ENCODE measurements at regions not wholly inside any gene's neighbourhood (a gene's known extent, or its start where the extent isn't known, plus 50 kb on each side); places are given as distances from the start of the nearest gene placed in this dataset.

- DNase-seq (ENCODE audit: low read depth), result no peak
Observed at GRCh38 chr18:66742832-66743231, 138.9 kb upstream of the CDH19 start.

GRCh38 chr18:66735933-66736332, 132.0 kb upstream of the CDH19 start:
- DNase-seq (ENCODE audit: low read depth), result no peak

- no peak for DNase-seq (ENCODE audit: low read depth)
Observed at GRCh38 chr18:66734451-66734850, 130.6 kb upstream of the CDH19 start.

- DNase-seq (ENCODE audit: low read depth), result no peak
Observed at GRCh38 chr18:66731890-66732289, 128.0 kb upstream of the CDH19 start.

- DNase-seq (ENCODE audit: low read depth), result no peak
Observed at GRCh38 chr18:66729442-66730239, 125.8 kb upstream of the CDH19 start.

- DNase-seq (ENCODE audit: low read depth), result no peak
Observed at GRCh38 chr18:66728951-66729350, 125.1 kb upstream of the CDH19 start.

- DNase-seq (ENCODE audit: low read depth), result no peak
Observed at GRCh38 chr18:66727991-66728390, 124.1 kb upstream of the CDH19 start.

- DNase-seq (ENCODE audit: low read depth), result no peak
Observed at GRCh38 chr18:66724664-66725356, 120.9 kb upstream of the CDH19 start.

GRCh38 chr18:66722671-66723070, 118.8 kb upstream of the CDH19 start:
- DNase-seq (ENCODE audit: low read depth), result no peak

GRCh38 chr18:66708646-66709045, 104.8 kb upstream of the CDH19 start:
- DNase-seq (ENCODE audit: low read depth), result no peak

- no peak for DNase-seq (ENCODE audit: low read depth)
Observed at GRCh38 chr18:66707473-66707872, 103.6 kb upstream of the CDH19 start.

GRCh38 chr18:66695281-66695680, 91.4 kb upstream of the CDH19 start:
- DNase-seq (ENCODE audit: low read depth), result no peak

GRCh38 chr18:66694852-66695251, 91.0 kb upstream of the CDH19 start:
- DNase-seq (ENCODE audit: low read depth), result no peak

- no peak for DNase-seq (ENCODE audit: low read depth)
Observed at GRCh38 chr18:66687635-66688034, 83.7 kb upstream of the CDH19 start.

GRCh38 chr18:66682855-66683322, 79.0 kb upstream of the CDH19 start:
- no peak for DNase-seq (ENCODE audit: low read depth)

- no peak for DNase-seq (ENCODE audit: low read depth)
Observed at GRCh38 chr18:66676699-66677098, 72.8 kb upstream of the CDH19 start.

GRCh38 chr18:66674286-66674685, 70.4 kb upstream of the CDH19 start:
- DNase-seq (ENCODE audit: low read depth), result no peak

GRCh38 chr18:66668706-66669105, 64.8 kb upstream of the CDH19 start:
- DNase-seq (ENCODE audit: low read depth), result no peak

GRCh38 chr18:66662632-66663031, 58.7 kb upstream of the CDH19 start:
- no peak for DNase-seq (ENCODE audit: low read depth)

- DNase-seq (ENCODE audit: low read depth), result no peak
Observed at GRCh38 chr18:66655407-66655806, 51.5 kb upstream of the CDH19 start.

Data from non-pigmented ciliary epithelial cell (primary cell).